NCI-H2171 (cell line): ENCODE measurements at regions not wholly inside any gene's neighbourhood (a gene's known extent, or its start where the extent isn't known, plus 50 kb on each side); places are given as distances from the start of the nearest gene placed in this dataset.
"Not testable (repeated sequence)": the region's sequence is repeated elsewhere in the genome, so short reads cannot be mapped to it uniquely, and the experiment has no call there.

ENCODE experiments used
- DNase-seq: peaks from one replicate; lab custom pipeline; 2025; lab: John Stamatoyannopoulos, UW

GRCh38 chr3:31184261-31185061 is 290.0 kb upstream of the GADL1 start:
- DNase-seq = no peak

- no peak for DNase-seq
Measured at GRCh38 chr3:31185062-31185357, 290.5 kb upstream of the GADL1 start.

GRCh38 chr3:31186041-31186440 is 291.6 kb upstream of the GADL1 start:
- DNase-seq = no peak

GRCh38 chr3:31187380-31187779 is 292.9 kb upstream of the GADL1 start:
- DNase-seq = no peak

GRCh38 chr3:31188112-31188511 is 293.7 kb upstream of the GADL1 start:
- no peak for DNase-seq

GRCh38 chr3:31189330-31189729 is 294.9 kb upstream of the GADL1 start:
- DNase-seq = no peak

GRCh38 chr3:31189971-31190370 is 295.5 kb upstream of the GADL1 start:
- DNase-seq = no peak

- no peak for DNase-seq
Measured at GRCh38 chr3:31191354-31191753, 296.9 kb upstream of the GADL1 start.

- DNase-seq = no peak
Measured at GRCh38 chr3:31193429-31193828, 299.0 kb upstream of the GADL1 start.

GRCh38 chr3:31193871-31194270 is 299.4 kb upstream of the GADL1 start:
- no peak for DNase-seq

GRCh38 chr3:31196261-31196660 is 301.8 kb upstream of the GADL1 start:
- DNase-seq = no peak

GRCh38 chr3:31196881-31197364 is 302.5 kb upstream of the GADL1 start:
- no peak for DNase-seq

- DNase-seq = no peak
Measured at GRCh38 chr3:31197941-31198340, 303.5 kb upstream of the GADL1 start.

GRCh38 chr3:31198890-31199289 is 304.4 kb upstream of the GADL1 start:
- no peak for DNase-seq

- DNase-seq = no peak
Measured at GRCh38 chr3:31203960-31204795, 309.7 kb upstream of the GADL1 start.

GRCh38 chr3:31204796-31205056 is 310.3 kb upstream of the GADL1 start:
- DNase-seq = not testable (repeated sequence)

GRCh38 chr3:31210068-31210645 is 315.7 kb upstream of the GADL1 start:
- DNase-seq = no peak

GRCh38 chr3:31213869-31214486 is 318.7 kb upstream of the STT3B start:
- no peak for DNase-seq

GRCh38 chr3:31218082-31218481 is 314.6 kb upstream of the STT3B start:
- DNase-seq = no peak

GRCh38 chr3:31219131-31219843 is 313.4 kb upstream of the STT3B start:
- DNase-seq = no peak

GRCh38 chr3:31220431-31220830 is 312.3 kb upstream of the STT3B start:
- DNase-seq = no peak

GRCh38 chr3:31223278-31223677 is 309.4 kb upstream of the STT3B start:
- no peak for DNase-seq
